CD4-positive, CD25-positive, alpha-beta regulatory T cell (primary cell): ENCODE measurements at regions not wholly inside any gene's neighbourhood (a gene's known extent, or its start where the extent isn't known, plus 50 kb on each side); places are given as distances from the start of the nearest gene placed in this dataset.

ENCODE experiments used
- ATAC-seq, 2 donors: fragments of 150-1000 bp; cut with Tn5 transposase; one replicate each; pipeline ENCODE4 v1.10.0; 2021; ENCODE audit warnings: low read depth in 2 of 2, moderate number of reproducible peaks in 2 of 2, moderate library complexity in 1 of 2
- DNase-seq, 3 donors: peaks; one replicate each; pipeline versions ENCODE4 v3.0.0 to v3.0.0-alpha.2; 2012 to 2022; ENCODE audit warnings: mixed read lengths in 1 of 3
- H3K27ac ChIP-seq: one replicate; pipeline ENCODE4 v1.7.0; 2013; ENCODE audit warnings: mild to moderate bottlenecking, low read length; ENCODE audit not compliant: insufficient read depth, poor library complexity, severe bottlenecking
- H3K27me3 ChIP-seq: one replicate; pipeline ENCODE4 v1.7.0; 2013; ENCODE audit warnings: low read length; ENCODE audit not compliant: control insufficient read depth, insufficient read depth
- H3K36me3 ChIP-seq: one replicate; pipeline ENCODE4 v1.7.0; 2013; ENCODE audit warnings: mild to moderate bottlenecking, low read length, moderate library complexity; ENCODE audit not compliant: control insufficient read depth, insufficient read depth
- H3K4me1 ChIP-seq: 2 replicates; pipeline ENCODE4 v1.7.0; 2013; ENCODE audit warnings: mild to moderate bottlenecking, low read length; ENCODE audit not compliant: insufficient read depth, control insufficient read depth, poor library complexity, severe bottlenecking
- H3K4me3 ChIP-seq: one replicate; pipeline ENCODE4 v1.7.0; 2013; ENCODE audit warnings: low read depth, mild to moderate bottlenecking, low read length, moderate library complexity
- H3K9me3 ChIP-seq, 2 experiments: 1 replicate in 1 of 2; 2 replicates in 1 of 2; pipeline ENCODE4 v1.7.0; 2013; ENCODE audit warnings: low read length in 2 of 2, mild to moderate bottlenecking in 1 of 2, moderate library complexity in 1 of 2; ENCODE audit not compliant: control insufficient read depth in 2 of 2
- H3K27ac Mint-ChIP-seq, 3 donors: one replicate each; pipeline ENCODE4 v1.8.0; 2020 to 2022; ENCODE audit warnings: mild to moderate bottlenecking in 3 of 3, mixed read lengths in 3 of 3, moderate library complexity in 2 of 3
- H3K27me3 Mint-ChIP-seq: one replicate; pipeline ENCODE4 v1.8.0; 2022; ENCODE audit warnings: mild to moderate bottlenecking, mixed read lengths
- H3K36me3 Mint-ChIP-seq: one replicate; pipeline ENCODE4 v1.8.0; 2020; ENCODE audit warnings: mixed read lengths
- H3K4me1 Mint-ChIP-seq, 4 donors: one replicate each; pipeline ENCODE4 v1.8.0; 2020 to 2022; ENCODE audit warnings: mixed read lengths in 4 of 4, mild to moderate bottlenecking in 1 of 4
- H3K4me3 Mint-ChIP-seq, 4 donors: one replicate each; pipeline ENCODE4 v1.8.0; 2020 to 2022; ENCODE audit warnings: mild to moderate bottlenecking in 4 of 4, mixed read lengths in 4 of 4, moderate library complexity in 3 of 4
- H3K9me3 Mint-ChIP-seq, 7 donors: one replicate each; pipeline ENCODE4 v1.8.0; 2020 to 2022; ENCODE audit warnings: mixed read lengths in 7 of 7, mild to moderate bottlenecking in 3 of 7, moderate library complexity in 2 of 7

GRCh38 chr13:100853434-100853833, 178.8 kb upstream of the TMTC4 start:
- no peak overlapping the region for H3K27ac Mint-ChIP-seq
- H3K4me3 Mint-ChIP-seq = no peak overlapping the region
- no peaks in the 10 kb centered on the region for H3K4me1 ChIP-seq
- no peaks in the 10 kb centered on the region for H3K27me3 Mint-ChIP-seq
- H3K9me3 ChIP-seq = no peaks in the 10 kb centered on the region
- no peak overlapping the region for H3K27ac ChIP-seq
- DNase-seq (no peak), ATAC-seq (no peak)
- no peak overlapping the region for H3K4me3 ChIP-seq
- no peaks in the 10 kb centered on the region for H3K4me1 Mint-ChIP-seq
- H3K9me3 Mint-ChIP-seq = peaks cover 0 to 4% (median 0%) of the 10 kb centered on the region in 7 donors
- no peaks in the 10 kb centered on the region for H3K27me3 ChIP-seq
- H3K36me3 ChIP-seq = no peaks in the 10 kb centered on the region
- H3K36me3 Mint-ChIP-seq = no peaks in the 10 kb centered on the region

- H3K36me3 Mint-ChIP-seq = no peaks in the 10 kb centered on the region
Measured at GRCh38 chr13:100852146-100852545, 177.6 kb upstream of the TMTC4 start.

GRCh38 chr13:100848304-100848703, 173.7 kb upstream of the TMTC4 start:
- Mint-ChIP-seq H3K9me3 (no peaks in the 10 kb centered on the region), H3K27ac (no peak overlapping the region), H3K36me3 (no peaks in the 10 kb centered on the region), H3K4me1 (no peaks in the 10 kb centered on the region), H3K4me3 (no peak overlapping the region), H3K27me3 (no peaks in the 10 kb centered on the region)
- DNase-seq = no peak
- no peak overlapping the region for H3K27ac ChIP-seq
- H3K27me3 ChIP-seq = no peaks in the 10 kb centered on the region
- ATAC-seq = no peak
- no peaks in the 10 kb centered on the region for H3K9me3 ChIP-seq
- no peak overlapping the region for H3K4me3 ChIP-seq
- H3K36me3 ChIP-seq = no peaks in the 10 kb centered on the region
- H3K4me1 ChIP-seq = no peaks in the 10 kb centered on the region

More at GRCh38 chr13:100852146-100852545, 177.6 kb upstream of the TMTC4 start:
- Mint-ChIP-seq H3K27ac (no peak overlapping the region), H3K27me3 (no peaks in the 10 kb centered on the region), H3K4me1 (no peaks in the 10 kb centered on the region), H3K4me3 (no peak overlapping the region), H3K9me3 (no peaks in the 10 kb centered on the region)
- H3K27ac ChIP-seq = no peak overlapping the region
- H3K27me3 ChIP-seq = no peaks in the 10 kb centered on the region
- ATAC-seq (no peak), DNase-seq (no peak)
- H3K4me3 ChIP-seq = no peak overlapping the region
- H3K9me3 ChIP-seq = no peaks in the 10 kb centered on the region
- H3K36me3 ChIP-seq = no peaks in the 10 kb centered on the region
- no peaks in the 10 kb centered on the region for H3K4me1 ChIP-seq

DNA sequence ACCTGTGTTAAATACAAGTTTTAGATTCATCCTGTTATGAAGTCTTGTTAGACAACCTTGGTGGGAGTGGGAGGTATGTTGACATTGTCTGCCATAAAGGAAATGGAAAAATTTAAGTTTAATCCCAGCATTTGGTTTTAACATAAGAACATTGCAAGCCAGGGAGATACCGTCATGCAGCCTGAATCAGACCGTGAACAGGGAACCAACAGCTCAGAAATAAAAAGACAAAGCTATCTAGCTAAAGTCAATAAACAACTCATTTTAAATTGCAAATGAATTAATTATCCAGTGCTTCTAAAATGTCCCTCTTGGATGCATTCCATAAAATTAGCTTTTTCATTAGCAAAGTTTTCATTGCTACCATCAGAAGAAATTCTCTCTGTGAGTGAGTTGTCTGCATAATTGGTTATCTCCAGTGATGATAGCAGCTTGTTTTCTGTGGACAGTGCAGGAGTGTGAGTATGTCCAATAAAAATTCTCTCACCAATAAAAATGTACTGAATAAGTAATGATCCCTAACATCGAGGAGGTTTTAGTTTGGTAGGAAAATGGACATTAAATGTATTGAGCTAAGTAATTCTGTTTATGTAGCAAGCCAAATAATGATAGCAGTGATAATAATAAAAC, 170.6 kb upstream of the TMTC4 start:
- Mint-ChIP-seq H3K36me3 (no peaks in the 10 kb centered on the region), H3K27ac (no peak overlapping the region), H3K9me3 (no peaks in the 10 kb centered on the region), H3K4me3 (no peak overlapping the region), H3K27me3 (peaks cover 4% of the 10 kb centered on the region), H3K4me1 (no peaks in the 10 kb centered on the region)
- Histone ChIP-seq H3K27ac (no peak overlapping the region), H3K4me1 (no peaks in the 10 kb centered on the region), H3K4me3 (no peak overlapping the region), H3K27me3 (peaks cover 3% of the 10 kb centered on the region), H3K9me3 (no peaks in the 10 kb centered on the region), H3K36me3 (no peaks in the 10 kb centered on the region)
- ATAC-seq (no peak), DNase-seq (no peak)

DNA sequence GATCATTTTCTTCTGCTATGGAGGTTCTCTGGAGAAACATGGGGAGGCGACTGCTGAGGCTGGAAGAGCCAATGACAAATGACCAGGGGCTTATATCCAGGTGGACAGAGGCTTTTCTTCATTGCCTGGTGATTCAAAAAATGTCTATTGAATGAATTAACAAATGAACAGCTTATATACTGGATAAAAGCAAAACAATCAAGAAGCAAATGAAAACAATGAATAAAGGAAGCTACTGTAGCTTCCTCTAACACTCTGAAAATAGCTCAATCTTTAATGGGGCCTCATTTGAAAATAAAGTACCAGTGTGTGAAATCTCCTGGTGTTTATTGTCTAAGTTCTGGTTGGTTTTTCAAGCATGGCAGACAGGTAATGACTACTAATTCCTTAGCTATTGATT, 167.5 kb upstream of the TMTC4 start:
- no peaks in the 10 kb centered on the region for H3K36me3 ChIP-seq
- H3K4me3 Mint-ChIP-seq = no peak overlapping the region
- H3K36me3 Mint-ChIP-seq = no peaks in the 10 kb centered on the region
- no peak for ATAC-seq
- no peaks in the 10 kb centered on the region for H3K4me1 ChIP-seq
- H3K9me3 ChIP-seq = no peaks in the 10 kb centered on the region
- DNase-seq = no peak
- H3K27ac ChIP-seq = no peak overlapping the region
- H3K4me3 ChIP-seq = no peak overlapping the region
- H3K27me3 ChIP-seq = peaks cover 3% of the 10 kb centered on the region
- H3K4me1 Mint-ChIP-seq = no peaks in the 10 kb centered on the region
- H3K27ac Mint-ChIP-seq = no peak overlapping the region
- H3K27me3 Mint-ChIP-seq = peaks cover 4% of the 10 kb centered on the region
- H3K9me3 Mint-ChIP-seq = peaks cover 0 to 3% (median 0%) of the 10 kb centered on the region in 7 donors

- Histone ChIP-seq H3K27ac (no peak overlapping the region), H3K9me3 (no peaks in the 10 kb centered on the region), H3K4me1 (no peaks in the 10 kb centered on the region), H3K36me3 (no peaks in the 10 kb centered on the region), H3K4me3 (no peak overlapping the region), H3K27me3 (peaks cover 3% of the 10 kb centered on the region)
- peaks cover 0 to 4% (median 0%) of the 10 kb centered on the region in 7 donors for H3K9me3 Mint-ChIP-seq
- ATAC-seq (no peak), DNase-seq (no peak)
- H3K4me1 Mint-ChIP-seq = no peaks in the 10 kb centered on the region
- peaks cover 9% of the 10 kb centered on the region for H3K27me3 Mint-ChIP-seq
- H3K4me3 Mint-ChIP-seq = no peak overlapping the region
- H3K27ac Mint-ChIP-seq = no peak overlapping the region
- no peaks in the 10 kb centered on the region for H3K36me3 Mint-ChIP-seq
Measured at GRCh38 chr13:100838387-100838786, 163.8 kb upstream of the TMTC4 start.

- Histone ChIP-seq H3K36me3 (no peaks in the 10 kb centered on the region), H3K9me3 (no peaks in the 10 kb centered on the region), H3K4me3 (no peak overlapping the region), H3K27ac (no peak overlapping the region), H3K4me1 (no peaks in the 10 kb centered on the region), H3K27me3 (peaks cover 3% of the 10 kb centered on the region)
- H3K27me3 Mint-ChIP-seq = peaks cover 5% of the 10 kb centered on the region
- no peaks in the 10 kb centered on the region for H3K4me1 Mint-ChIP-seq
- no peaks in the 10 kb centered on the region for H3K36me3 Mint-ChIP-seq
- peaks cover 0 to 4% (median 0%) of the 10 kb centered on the region in 7 donors for H3K9me3 Mint-ChIP-seq
- DNase-seq = no peak
- ATAC-seq = no peak
- H3K4me3 Mint-ChIP-seq = no peak overlapping the region
- H3K27ac Mint-ChIP-seq = no peak overlapping the region
Measured at GRCh38 chr13:100837631-100838030, 163.0 kb upstream of the TMTC4 start.

- ATAC-seq (no peak), DNase-seq (no peak)
- H3K27me3 Mint-ChIP-seq = peaks cover 5% of the 10 kb centered on the region
- H3K27ac Mint-ChIP-seq = no peak overlapping the region
- H3K4me1 ChIP-seq = no peaks in the 10 kb centered on the region
- H3K4me1 Mint-ChIP-seq = no peaks in the 10 kb centered on the region
- no peak overlapping the region for H3K27ac ChIP-seq
- no peak overlapping the region for H3K4me3 Mint-ChIP-seq
- no peaks in the 10 kb centered on the region for H3K27me3 ChIP-seq
- H3K9me3 Mint-ChIP-seq = peaks cover 0 to 4% (median 0%) of the 10 kb centered on the region in 7 donors
- no peaks in the 10 kb centered on the region for H3K36me3 Mint-ChIP-seq
- H3K4me3 ChIP-seq = no peak overlapping the region
- H3K9me3 ChIP-seq = no peaks in the 10 kb centered on the region
- no peaks in the 10 kb centered on the region for H3K36me3 ChIP-seq
Measured at GRCh38 chr13:100836711-100837110, 162.1 kb upstream of the TMTC4 start.
